ENCODE measurements at regions not wholly inside any gene's neighbourhood (a gene's known extent, or its start where the extent isn't known, plus 50 kb on each side); places are given as distances from the start of the nearest gene placed in this dataset.

GRCh38 chr13:104196611-104197010 lies 1130.4 kb upstream of the SLC10A2 start:
- TF ChIP-seq GATA2 (IDR thresholded peaks at IDR 0.05; ENCODE audit: low read depth, low read length) (no peak), GATA3 (IDR thresholded peaks at IDR 0.05; ENCODE audit: low read depth, low read length) (no peak)

Measured in SH-SY5Y (cell line).